GM13977 (cell line): ENCODE measurements at regions not wholly inside any gene's neighbourhood (a gene's known extent, or its start where the extent isn't known, plus 50 kb on each side); places are given as distances from the start of the nearest gene placed in this dataset.
"Not testable (repeated sequence)": the region's sequence is repeated elsewhere in the genome, so short reads cannot be mapped to it uniquely, and the experiment has no call there.

Source experiments
- DNase-seq: peaks from one replicate; pipeline ENCODE4 v3.0.0; 2012; ENCODE audit warnings: low spot score
- in situ Hi-C: fragments of 300-500 bp; cut with MboI; formaldehyde crosslinking; loops from one replicate; pipeline ENCODE4 v1.12.0; 2022; ENCODE audit warnings: low sequenced_read_pairs, low pct_unique_long_range_greater_than_20kb, mixed read lengths, inconsistent platforms; ENCODE audit not compliant: unreplicated experiment
- TF ChIP-seq, protein P1 (sequence below): IDR thresholded peaks from 2 replicates; pipeline ENCODE4 v1.5.1; 2012; ENCODE audit warnings: mild to moderate bottlenecking, control low read depth; ENCODE audit not compliant: insufficient read depth; ENCODE audit errors: extremely low read depth, missing control alignments

DNA sequence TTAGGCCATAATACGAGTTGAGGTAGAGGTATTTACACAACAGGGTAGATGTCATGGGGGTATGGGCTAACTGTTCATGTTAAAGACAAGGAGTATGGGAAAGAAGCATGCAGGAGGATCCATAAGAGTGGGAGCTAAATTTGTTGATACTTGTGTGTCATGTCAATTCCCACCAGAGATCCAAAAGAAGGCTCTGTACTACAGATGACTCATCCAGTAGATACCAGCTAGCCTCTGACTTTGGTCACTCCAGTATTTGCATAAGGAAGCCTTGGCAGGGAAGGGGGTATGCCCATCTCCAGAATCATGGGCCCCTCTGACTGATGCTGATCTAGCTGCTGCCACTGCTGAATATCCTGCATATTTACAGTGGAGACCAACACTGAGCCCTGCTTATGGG, 743.7 kb upstream of the GRAMD2B start:
- no peak for DNase-seq
- in situ Hi-C loops = no loop called here

DNA sequence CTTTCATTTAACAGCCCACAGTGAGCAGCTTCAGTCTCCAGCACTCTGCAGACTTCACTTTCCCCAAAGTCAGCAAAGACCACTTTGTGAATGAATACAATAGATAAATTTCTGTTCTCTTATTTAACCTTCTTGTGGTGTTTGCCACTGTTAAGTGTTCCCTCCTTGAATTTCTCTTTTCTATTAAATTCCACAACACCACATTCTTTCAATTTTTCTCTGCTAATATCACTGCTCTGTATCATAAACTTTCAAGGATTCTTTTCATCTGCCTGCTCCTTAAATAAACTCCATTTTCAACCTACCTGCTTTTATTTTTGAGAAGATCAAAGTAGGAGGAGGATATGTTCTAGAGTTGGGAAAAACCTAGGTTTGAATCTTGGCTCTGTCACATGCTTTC, 739.5 kb upstream of the GRAMD2B start:
- in situ Hi-C loops = no loop called here
- no peak for DNase-seq
- TF ChIP-seq, protein P1, sequence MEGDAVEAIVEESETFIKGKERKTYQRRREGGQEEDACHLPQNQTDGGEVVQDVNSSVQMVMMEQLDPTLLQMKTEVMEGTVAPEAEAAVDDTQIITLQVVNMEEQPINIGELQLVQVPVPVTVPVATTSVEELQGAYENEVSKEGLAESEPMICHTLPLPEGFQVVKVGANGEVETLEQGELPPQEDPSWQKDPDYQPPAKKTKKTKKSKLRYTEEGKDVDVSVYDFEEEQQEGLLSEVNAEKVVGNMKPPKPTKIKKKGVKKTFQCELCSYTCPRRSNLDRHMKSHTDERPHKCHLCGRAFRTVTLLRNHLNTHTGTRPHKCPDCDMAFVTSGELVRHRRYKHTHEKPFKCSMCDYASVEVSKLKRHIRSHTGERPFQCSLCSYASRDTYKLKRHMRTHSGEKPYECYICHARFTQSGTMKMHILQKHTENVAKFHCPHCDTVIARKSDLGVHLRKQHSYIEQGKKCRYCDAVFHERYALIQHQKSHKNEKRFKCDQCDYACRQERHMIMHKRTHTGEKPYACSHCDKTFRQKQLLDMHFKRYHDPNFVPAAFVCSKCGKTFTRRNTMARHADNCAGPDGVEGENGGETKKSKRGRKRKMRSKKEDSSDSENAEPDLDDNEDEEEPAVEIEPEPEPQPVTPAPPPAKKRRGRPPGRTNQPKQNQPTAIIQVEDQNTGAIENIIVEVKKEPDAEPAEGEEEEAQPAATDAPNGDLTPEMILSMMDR = no peak

More for the DNA sequence above, 743.7 kb upstream of the GRAMD2B start:
- TF ChIP-seq, protein P1 = no peak

DNA sequence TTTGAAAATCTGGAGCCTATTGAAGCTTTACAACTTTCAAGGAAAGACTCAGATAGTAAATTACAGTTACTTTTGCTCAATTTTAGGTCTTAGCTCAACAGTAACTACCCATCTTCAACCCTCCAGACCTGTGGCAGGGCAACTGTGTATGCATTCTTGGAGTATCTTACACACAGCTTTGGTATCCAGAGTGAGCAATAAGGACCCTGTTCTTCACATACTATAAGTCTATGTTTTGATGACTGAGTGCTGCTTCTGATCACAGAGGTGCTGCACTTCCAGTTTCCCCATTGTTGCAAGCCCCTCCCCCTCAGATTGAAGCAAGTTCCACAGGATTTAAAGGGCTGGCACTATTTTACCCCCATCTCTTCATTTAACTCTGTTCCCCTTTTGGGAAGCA, 737.4 kb upstream of the GRAMD2B start:
- TF ChIP-seq, protein P1 = no peak
- in situ Hi-C loops = no loop called here
- no peak for DNase-seq

DNA sequence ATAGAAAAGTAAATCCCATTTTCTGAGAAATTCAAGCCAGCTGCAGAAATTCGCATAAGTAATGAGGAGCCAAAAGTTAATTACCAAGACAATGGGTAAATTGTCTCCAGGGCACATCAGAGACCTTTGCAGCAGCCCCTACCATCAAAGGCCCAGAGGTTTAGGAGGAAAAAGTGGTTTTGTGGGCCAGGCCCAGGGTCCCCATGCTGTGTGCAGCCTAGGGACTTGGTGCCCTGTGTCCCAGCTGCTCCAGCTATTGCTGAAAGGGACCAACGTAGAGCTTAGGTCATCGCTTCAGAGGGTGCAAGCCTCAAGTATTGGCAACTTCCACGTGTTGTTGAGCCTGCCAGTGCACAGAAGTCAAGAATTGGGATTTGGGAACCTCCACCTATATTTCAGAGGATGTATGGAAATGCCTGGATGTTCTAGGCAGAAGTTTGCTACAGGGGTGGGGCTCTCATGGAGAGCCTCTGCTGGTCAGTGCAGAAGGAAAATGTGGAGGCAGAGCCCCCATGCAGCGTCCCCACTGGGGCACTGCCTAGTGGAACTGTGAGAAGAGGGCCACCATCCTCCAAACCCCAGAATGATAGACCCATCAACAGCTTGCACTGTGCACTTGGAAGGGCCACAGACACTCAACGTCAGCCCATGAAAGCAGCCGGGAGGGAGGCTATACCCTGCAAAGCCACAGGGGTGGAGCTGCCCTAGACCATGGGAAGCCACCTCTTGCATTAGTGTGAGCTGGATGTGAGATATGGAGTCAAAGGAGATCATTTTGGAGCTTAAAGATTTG, 731.3 kb upstream of the GRAMD2B start:
- DNase-seq, in situ Hi-C loops: not testable (repeated sequence)

DNA sequence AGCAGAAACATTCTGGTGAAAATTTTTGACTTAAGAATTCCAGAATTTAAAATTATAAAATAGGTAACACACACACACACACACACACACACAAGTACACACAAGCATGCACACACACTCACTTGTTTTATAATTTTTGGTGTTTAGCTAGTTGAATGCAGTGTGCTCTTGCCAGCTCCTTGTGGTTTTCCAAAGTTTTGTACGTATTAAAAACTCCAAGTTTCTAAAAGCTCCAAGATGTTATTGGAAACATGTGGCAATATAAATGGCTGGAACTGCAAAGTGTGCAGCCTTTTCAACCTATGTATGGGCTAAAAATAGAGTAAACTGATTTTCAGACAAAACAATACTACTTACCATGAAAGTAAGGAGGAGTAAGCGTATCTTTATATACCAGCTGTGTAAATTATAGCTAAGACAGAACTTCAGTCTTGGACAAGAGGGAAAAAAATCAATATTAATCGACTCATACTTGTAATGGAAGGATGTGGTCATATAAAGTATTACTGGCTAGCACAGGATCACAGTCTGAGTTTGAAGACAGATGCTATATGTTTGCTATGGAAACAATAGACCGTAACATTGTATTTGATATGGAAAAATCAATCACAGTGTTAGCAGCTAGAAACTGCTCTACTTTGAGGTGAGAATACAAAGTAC, 727.1 kb upstream of the GRAMD2B start:
- TF ChIP-seq, protein P1 = no peak
- in situ Hi-C loops = no loop called here
- no peak for DNase-seq

DNA sequence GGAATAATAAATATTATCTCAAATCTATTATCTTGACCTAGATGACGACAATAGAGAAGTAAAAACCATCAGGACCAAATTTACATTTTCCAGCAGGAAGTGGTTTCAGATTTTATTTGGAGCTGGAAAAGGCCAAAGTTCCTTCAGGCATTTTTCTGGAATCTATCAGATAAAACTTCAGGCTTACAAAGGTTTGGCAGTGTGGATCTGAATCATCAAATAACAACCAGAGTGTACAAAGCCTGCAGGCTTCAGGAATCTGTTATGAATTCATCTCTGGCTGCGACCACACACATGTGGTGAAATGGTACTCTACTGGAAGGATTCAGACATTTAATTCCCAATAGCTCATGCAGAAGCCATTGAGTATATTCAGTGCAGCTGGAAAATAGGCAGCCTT, 726.4 kb upstream of the GRAMD2B start:
- no peak for DNase-seq
- in situ Hi-C loops = no loop called here
- TF ChIP-seq, protein P1 = no peak

DNA sequence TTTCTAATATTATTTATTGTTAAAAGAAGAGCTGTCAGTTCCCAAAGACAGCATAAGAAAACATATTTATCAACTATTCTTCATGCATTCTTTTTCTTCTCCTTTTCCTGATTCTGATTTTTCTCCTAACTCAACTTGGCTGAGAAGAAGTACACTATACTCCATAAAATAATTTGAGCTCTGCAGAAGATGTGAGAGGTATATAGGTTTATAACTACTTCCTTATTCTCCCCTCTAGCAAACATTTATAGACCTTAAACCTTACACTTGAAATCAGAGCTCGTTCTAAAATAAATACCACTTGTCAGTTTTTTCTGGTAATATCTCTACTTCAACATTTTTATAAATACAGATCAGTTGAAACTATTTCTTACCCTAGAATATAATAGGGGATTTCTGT, 724.8 kb upstream of the GRAMD2B start:
- DNase-seq = no peak
- in situ Hi-C loops = no loop called here
- TF ChIP-seq, protein P1 = no peak
